ENCODE measurements at regions not wholly inside any gene's neighbourhood (a gene's known extent, or its start where the extent isn't known, plus 50 kb on each side); places are given as distances from the start of the nearest gene placed in this dataset.

DNA sequence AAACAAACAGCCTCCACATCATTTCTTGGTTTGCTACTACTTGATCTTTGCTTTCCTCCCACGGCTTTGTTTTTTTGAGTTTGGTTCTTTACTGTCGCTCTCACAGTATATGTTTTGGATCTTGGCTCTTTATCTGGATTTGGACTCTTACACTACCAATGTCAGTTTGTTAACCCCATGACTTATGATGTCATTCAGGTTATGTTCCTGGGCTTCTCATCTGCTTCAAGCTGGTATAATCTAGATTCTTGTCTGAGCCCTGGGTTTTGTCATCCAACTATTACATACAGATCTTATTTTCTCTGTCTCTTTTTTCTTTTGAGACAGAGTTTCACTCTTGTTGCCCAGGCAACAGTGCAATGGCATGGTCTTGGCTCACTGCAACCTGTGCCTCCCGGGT lies 482.9 kb upstream of the TEX13C start:
- Histone ChIP-seq H2BK120ac (ENCODE audit: low read depth, low read length, poor library complexity, severe bottlenecking) (no peak overlapping the region), H3K14ac (ENCODE audit: insufficient read depth, low read length) (no peak overlapping the region), H2AK5ac (ENCODE audit: insufficient read length, low read length) (no peak overlapping the region), H3K79me2 (ENCODE audit: insufficient read depth, low read length) (no peaks in the 10 kb centered on the region), H3K9ac (ENCODE audit: extremely low read depth, insufficient read length, low read length) (no peak overlapping the region), H2AFZ (ENCODE audit: low read length) (no peak overlapping the region), H4K5ac (ENCODE audit: insufficient read length, low read depth, low read length) (no peak overlapping the region), H3K23me2 (ENCODE audit: insufficient read length, low read depth, low read length, poor library complexity, severe bottlenecking) (no peaks in the 10 kb centered on the region), H3K23ac (ENCODE audit: insufficient read length, low read depth, low read length) (no peak overlapping the region), H2BK15ac (ENCODE audit: low read depth, low read length) (no peak overlapping the region), H3K4ac (ENCODE audit: low read depth, low read length) (no peak overlapping the region), H3K18ac (ENCODE audit: insufficient read length, low read depth, low read length) (no peak overlapping the region), H4K20me1 (ENCODE audit: control insufficient read depth, insufficient read depth, insufficient read length) (no peaks in the 10 kb centered on the region), H4K91ac (ENCODE audit: insufficient read length, low read depth, low read length) (no peak overlapping the region), H4K8ac (replicated peaks; ENCODE audit: insufficient read length, low read depth, low read length) (no peak overlapping the region), H3K9me3 (ENCODE audit: control insufficient read depth, low read depth, low read length) (no peaks in the 10 kb centered on the region), H3K27me3 (ENCODE audit: insufficient read depth, low read length) (no peaks in the 10 kb centered on the region), H2BK12ac (ENCODE audit: insufficient read length, low read depth, low read length) (no peak overlapping the region), H3K4me1 (ENCODE audit: insufficient read depth, low read length) (no peaks in the 10 kb centered on the region; the same call in 1 of the 2 replicates), H3K79me1 (ENCODE audit: insufficient read depth, low read depth, low read length, poor library complexity, severe bottlenecking) (no peaks in the 10 kb centered on the region), H2BK5ac (ENCODE audit: insufficient read length, low read length) (no peak overlapping the region), H3K4me2 (ENCODE audit: insufficient read depth, insufficient read length, low read length) (no peak overlapping the region), H3T11ph (ENCODE audit: low read length) (no peak overlapping the region), H3K56ac (ENCODE audit: insufficient read length, low read depth, low read length) (no peak overlapping the region), H3K27ac (ENCODE audit: insufficient read length, low read depth, low read length) (no peak overlapping the region), H2BK20ac (ENCODE audit: low read depth, low read length, poor library complexity, severe bottlenecking) (no peak overlapping the region)
- H3K27me3 Mint-ChIP-seq (ENCODE audit: low read depth): no peaks in the 10 kb centered on the region
- H3K9me3 Mint-ChIP-seq: peaks cover 3 to 4% of the 10 kb centered on the region in 2 experiments
- peaks cover 11 to 14% of the 10 kb centered on the region in 2 experiments for H3K4me1 Mint-ChIP-seq
- TF ChIP-seq, protein P1, sequence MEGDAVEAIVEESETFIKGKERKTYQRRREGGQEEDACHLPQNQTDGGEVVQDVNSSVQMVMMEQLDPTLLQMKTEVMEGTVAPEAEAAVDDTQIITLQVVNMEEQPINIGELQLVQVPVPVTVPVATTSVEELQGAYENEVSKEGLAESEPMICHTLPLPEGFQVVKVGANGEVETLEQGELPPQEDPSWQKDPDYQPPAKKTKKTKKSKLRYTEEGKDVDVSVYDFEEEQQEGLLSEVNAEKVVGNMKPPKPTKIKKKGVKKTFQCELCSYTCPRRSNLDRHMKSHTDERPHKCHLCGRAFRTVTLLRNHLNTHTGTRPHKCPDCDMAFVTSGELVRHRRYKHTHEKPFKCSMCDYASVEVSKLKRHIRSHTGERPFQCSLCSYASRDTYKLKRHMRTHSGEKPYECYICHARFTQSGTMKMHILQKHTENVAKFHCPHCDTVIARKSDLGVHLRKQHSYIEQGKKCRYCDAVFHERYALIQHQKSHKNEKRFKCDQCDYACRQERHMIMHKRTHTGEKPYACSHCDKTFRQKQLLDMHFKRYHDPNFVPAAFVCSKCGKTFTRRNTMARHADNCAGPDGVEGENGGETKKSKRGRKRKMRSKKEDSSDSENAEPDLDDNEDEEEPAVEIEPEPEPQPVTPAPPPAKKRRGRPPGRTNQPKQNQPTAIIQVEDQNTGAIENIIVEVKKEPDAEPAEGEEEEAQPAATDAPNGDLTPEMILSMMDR (conservative IDR thresholded peaks at IDR 0.05): no peak
- no peak for DNase-seq
- no CpG with 5 or more reads among the region's 3 CpGs for WGBS (ENCODE audit: extremely low coverage, insufficient read length, low lambda C conversion rate)
- no peak overlapping the region for H3K4me3 Mint-ChIP-seq
- H3K36me3 Mint-ChIP-seq (ENCODE audit: insufficient read depth in 1 of 3, low read depth in 3 of 3): no peaks in the 10 kb centered on the region
- H3K27ac Mint-ChIP-seq: no peak overlapping the region
